HK-2 (cell line): ENCODE measurements at regions not wholly inside any gene's neighbourhood (a gene's known extent, or its start where the extent isn't known, plus 50 kb on each side); places are given as distances from the start of the nearest gene placed in this dataset.
"Not testable (repeated sequence)": the region's sequence is repeated elsewhere in the genome, so short reads cannot be mapped to it uniquely, and the experiment has no call there.

Experiments
- DNase-seq: peaks from one replicate; pipeline ENCODE4 v3.0.0-alpha.2; 2018; ENCODE audit not compliant: unreplicated experiment

DNA sequence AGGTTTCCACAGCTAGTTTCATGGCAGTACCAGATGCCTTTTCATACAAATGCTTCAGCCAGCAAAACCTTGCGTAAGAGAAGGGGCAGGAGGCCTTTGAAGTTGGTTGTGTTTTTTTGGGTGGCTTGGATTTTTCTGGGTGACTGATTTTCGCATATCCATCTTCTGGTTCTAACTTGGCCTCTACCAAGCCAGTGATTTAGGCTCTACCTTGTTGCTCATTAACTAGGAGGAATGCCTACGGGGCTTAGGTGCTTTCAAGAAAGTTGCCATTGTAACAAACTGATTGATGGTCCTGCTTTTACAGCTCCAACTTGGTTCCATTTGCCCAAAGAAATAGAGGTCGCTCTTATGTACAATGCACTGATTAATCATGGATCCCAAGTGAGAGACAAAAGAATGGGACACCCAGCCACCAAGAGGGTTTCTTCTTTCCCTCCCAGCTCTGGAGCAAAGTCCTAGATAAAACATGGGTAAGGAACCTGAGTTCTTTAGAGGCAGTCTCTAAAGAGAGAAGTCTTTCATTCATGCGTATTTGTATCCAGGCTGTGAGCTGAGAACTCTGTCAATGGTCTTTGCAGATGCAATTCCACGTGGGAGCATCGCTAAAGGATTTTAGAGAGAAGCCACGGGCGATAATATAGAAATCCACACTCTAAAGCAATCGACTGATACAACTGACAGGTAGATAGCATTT lies 92.1 kb upstream of the FGFR2 start:
- DNase-seq: no peak

DNA sequence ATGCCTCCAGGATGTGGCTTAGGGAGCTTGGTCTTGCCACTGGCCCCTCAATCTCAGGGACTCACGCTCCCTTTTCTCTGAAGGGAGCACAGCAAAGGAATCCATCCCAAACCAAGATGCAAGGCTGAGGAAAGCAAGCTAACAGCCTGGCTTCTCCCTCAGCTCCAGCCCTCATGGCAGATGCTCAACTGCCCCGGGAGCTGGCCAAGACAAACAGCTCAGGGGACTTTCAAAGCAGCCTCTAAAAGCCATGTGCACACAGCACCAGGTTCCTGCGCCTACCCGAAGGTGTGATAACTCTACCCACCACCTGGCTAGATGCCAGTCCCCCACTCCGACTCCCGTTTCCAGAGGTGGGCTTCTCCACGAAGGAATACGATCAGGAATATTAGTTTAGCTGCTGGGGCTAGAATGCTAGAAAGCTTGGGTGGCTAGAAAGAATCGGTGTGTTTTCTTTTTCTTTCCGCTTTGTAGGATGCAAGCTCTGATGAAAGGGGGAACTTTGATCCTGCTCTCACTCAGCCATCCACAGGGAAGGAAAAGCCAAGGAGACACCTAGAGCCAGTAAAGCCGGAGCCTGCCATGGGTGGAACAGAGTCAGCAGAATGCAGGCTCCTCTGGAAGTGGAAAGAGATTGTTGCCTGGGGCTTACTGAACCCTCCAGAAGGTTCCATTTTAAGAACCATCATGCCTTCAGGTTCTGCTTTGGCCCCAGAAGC lies 89.0 kb upstream of the FGFR2 start:
- DNase-seq: no peak

DNA sequence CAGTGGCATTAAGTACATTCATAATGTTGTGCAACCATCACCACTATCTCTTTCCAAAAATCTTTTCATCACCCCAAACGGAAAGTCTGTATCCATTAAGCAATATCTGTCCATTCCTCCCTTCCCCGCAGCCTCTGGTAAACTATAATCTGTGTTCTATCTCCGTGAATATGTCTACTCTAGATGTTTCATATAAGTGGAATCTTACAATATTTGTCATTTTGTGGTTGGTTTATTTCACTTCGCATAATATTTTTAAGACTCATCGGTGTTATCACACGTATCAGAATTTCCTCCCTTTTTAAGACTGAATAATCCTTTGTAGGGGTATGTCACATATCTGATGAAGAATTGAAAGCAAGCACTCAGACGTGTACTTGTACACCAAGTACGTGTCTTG lies 86.0 kb upstream of the FGFR2 start:
- DNase-seq: no peak

DNA sequence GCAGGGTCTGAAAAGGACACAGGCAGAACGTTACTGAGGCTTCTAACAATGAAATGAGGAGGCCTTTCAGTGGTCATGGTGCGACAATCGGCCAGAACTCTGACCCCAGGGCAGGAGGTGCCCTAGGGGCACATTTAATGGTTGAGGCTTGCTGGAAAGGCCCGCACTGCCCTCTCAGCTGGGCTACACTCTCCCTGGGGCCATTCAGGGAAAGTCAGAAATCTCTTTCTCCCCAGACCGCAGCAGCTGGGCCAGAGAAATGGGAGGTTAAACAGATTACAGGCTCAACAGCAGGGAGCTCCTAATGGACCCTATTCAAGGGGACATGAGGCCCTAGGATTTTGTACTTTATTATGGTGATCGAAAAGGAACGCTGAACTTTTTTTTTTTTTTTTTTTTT lies 85.6 kb upstream of the FGFR2 start:
- no peak for DNase-seq

DNA sequence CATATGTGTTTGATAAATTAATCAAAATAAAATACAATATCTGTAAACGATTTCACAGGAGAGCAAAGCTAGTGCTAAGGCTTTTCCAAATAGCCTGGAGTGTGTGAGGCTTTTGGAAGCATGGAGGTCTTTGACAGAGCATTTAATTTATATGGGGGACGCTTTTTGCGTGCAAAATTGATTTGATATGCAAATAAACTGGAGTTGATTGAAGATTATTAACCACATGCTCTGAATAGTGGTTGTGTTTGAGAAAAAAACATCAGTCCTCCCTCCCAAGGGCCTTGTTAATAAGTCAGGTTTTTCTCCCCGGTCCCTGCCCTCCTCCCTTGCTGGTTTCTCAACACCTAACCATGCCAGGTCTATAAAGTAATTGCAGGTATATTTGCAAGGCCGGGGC lies 85.1 kb upstream of the FGFR2 start:
- DNase-seq: no peak

DNA sequence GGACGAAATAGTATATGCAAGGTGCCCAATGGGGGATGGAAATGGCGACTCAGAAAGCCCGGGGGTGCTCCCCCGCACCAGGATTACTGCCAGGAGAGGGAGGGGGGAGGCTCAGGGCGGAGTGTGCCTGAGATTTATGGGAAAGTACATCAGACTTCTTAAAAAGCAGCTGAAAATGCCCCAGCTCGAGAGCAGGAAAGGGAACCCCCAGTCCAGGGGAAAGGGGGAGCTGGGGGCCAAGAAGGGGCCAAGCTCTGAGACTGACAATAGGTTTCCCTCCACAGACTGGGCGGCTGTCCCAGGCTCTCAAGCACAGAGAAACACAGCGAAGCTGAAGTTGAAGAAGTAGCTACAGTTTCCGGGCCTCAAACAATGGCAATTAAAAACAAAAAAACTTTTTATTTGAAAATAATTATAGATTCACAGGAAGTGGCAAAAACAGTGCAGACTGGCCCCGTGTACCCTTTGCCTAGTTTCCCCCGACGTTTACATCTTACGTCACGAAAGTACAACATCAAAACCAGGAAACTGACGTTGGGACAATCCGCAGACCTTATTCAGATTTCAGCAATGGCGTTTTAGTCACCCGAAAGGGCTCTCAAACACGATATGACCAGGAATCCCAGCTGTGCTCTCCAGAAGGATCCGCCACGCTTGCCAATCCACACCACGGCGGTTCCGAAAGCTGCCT lies 83.9 kb upstream of the FGFR2 start:
- no peak for DNase-seq

DNA sequence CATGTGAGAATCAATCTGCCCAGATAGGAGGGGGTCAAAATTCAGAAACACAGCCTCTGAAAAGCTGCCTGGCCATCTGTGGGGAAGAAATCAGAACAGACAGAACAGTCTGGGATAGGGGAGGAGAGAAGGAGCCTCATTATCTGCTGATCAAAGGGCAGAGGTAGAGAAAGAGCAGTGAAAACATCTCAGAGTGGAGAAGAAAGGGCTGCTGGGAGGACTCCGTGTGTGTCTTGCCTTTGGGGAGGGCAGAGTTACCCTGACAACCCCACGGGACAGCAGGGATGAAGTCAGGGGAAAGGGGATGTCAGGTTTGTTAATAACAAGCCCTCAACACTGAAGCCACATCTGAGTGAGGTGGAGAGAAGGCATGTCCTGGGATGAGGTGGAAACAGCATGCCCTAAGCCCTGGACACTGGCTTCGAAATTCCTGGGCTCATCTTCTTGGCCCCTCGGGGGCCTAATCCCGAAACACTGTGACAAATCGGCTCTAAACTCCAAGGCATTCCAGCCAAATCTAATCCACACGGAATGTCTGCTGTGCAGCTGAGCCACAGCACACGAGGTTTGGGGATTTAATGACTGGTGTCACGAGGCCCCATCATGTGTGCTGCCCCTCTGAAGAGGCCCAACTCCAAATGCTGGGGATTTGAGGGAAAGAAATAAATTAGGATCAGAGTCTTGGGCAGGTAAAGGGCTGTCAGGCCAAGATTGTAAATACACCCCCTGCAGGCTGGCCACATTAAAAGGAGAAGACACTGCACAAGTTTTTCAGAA lies 82.8 kb upstream of the FGFR2 start:
- no peak for DNase-seq

DNA sequence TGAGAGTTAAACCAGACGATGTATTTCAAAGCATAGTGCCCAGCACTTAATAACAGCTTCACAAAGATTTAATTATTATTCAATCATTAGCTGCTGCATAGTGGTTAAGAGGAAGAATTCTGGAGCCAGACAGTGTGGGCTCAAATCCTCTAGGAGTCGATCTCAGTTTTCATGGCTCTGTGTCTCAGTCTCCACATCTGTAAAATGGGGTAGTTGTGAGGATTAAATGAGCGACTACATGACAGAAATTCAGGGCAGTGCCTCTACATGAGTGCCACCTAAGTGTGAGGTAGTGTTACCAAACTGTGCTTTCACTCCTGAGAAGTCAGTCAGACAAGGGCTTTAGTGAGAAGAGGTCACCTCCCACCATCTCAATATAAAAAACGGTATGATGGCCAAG lies 81.7 kb upstream of the FGFR2 start:
- no peak for DNase-seq

DNA sequence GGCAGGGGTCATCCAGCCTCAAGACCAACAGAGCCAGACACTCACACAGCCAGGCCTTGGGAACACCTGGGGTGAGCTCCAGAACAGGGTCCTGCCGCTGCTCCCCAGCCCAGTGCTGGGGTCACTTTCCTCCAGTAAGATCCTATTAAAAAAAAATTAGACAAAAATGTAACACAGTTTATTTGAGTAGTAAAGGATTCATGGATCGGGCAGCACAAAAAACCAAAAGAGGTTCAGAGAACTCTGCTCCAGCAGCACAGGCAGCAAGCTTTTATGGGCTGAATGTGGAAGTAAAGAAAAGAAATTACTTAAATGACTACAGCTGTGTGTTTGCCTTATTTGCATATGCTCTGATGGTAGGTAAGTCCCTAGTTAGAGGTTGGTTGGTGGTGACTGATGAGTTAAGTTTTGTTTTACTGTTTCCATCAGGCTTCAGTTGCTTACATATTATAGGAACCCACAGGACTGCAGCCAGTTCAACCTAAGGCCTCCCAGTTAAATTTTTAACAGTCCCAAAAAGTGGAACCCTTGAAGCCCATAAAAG lies 80.5 kb upstream of the FGFR2 start:
- no peak for DNase-seq

DNA sequence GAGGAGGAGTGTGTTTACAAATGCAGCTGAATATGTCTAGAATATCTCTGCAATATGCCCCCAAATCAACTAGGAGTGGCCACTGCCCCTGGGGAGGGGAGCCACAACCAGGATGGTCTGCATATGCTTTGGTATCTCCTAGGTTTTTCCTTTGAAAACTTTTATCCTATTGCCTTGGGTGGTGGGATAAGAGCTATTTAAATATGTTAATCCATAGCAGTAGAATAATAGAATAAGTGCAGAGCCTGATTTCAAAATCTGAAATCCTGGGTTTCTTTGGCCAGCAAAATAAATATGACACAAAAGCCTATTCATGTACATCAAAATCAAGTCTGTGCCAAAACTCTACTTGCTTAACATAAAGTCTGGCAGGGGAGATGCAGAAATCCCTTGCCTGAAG lies 79.6 kb upstream of the FGFR2 start:
- DNase-seq: no peak

DNA sequence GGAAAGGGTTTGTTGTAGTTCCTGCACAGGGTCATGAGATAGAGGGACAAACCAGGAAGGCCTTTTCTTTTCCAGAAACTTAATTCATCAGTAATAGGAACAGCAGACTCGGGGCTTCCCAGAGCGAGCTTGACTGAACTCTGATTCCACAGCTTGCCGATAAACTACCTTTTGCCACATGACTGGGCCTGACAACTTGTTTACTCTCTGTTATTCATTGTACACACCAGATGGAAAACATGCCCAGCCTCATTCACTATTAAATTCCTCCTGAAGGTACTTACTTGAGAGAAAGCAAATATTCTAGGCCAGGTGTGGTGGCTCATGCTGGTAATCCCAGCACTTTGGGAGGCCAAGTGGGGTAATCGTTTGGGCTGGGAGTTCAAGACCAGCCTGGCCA lies 77.1 kb upstream of the FGFR2 start:
- DNase-seq: no peak

DNA sequence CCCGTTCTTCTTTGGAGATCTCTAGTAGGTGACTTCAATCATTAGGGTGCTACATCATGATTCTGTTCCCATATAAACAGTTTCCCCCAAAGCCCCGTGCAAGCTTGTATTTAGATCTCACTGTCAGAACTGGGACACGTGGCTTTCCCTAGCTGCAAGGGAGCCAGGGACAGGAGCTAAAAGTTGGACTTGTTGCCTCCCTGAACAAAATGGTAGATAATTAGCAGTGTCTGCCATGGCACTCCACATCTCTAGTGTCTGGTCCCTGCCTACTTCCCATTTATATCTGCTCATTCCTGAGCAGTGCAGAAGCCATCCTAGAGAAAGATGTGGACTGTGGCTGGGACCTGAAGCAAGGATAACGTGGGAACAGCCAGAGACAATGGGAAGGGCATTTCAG lies 76.6 kb upstream of the FGFR2 start:
- DNase-seq: no peak

DNA sequence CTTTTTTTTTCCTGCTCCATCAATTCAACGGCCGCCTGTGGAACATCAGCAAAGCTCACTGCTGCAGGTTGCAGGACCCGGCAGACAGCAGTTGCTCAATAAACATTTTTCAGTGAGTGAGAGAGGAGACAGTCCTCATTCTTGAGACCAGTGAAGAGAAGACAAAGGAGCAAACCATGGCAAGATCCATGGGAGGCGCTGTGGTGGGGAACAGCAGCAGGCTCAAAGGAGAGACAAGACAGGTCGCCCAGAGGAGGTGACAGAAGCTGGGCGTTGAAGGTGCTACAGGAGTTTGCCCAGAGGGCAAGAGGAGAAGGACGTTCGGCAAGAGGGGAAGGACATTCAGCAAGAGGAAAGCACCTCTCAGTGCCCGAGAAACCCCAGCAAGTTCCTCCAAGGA lies 74.5 kb upstream of the FGFR2 start:
- DNase-seq: no peak

DNA sequence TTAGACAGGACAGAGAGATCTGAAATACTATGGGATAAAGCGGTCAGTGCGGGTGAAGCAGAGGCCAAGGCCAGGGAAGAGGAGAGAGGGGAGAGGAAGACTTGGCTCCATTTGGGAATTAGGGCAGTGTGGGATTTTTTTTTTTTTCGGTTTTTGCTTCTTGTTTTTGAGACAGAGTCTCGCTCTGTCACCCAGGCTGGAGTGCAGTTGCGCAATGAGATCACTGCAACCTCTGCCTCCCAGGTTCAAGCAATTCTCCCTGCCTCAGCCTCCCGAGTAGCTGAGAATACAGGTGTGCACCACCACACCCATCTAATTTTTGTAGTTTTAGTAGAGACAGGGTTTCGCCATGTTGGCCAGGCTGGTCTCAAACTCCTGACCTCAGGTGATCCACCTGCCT lies 71.6 kb upstream of the FGFR2 start:
- DNase-seq: not testable (repeated sequence)

DNA sequence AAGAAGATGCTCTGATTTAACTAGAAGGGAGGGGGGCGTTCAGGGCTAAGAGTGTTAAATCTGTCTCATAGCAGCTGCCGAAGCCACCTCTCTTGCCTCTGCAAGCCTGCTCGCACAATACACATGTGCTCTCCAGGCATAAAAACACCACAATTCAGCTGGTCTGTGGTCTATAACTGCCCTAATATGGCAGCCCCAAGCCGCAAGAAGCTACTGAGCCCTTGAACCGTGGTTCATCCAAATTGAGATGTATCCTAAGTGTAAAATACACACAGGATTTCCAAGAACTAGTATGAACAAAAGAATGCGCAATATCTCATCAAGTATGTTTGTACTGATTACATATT lies 70.8 kb upstream of the FGFR2 start:
- DNase-seq: no peak

DNA sequence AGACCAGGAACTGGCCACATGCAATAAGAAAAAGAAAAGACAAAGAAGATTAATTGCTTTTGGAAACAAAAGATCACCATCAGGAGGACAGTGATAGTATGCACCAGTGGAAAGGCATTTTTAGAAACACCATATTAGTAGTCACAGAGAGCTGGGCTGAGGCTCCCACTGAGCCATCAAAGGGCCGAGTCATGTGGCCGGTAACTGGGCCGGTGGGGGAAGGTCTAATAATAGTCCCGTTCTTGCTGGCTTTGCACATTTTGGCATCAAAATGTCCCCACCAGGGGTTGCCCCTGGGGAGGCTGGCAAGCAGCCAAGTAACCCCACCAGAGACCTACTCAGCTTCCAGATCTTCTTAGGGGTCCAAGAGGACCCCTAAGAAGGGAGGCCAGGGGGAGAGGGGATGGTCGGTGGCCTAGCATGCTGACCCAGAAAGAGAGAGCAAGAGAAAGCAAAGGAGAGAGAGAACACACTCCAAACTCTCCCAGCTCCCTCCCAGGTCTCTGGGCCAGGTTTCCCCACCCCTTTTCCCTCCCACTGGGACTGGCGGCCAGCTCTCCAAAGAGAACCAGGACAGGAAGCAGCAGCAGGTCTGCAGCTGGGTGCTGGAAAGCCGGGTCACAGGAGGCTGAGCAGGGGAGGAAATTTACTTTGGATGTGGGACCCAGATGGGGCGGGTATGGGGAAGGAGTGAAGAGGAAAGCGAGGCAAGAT lies 70.2 kb upstream of the FGFR2 start:
- peak; percentile 15 for DNase-seq

DNA sequence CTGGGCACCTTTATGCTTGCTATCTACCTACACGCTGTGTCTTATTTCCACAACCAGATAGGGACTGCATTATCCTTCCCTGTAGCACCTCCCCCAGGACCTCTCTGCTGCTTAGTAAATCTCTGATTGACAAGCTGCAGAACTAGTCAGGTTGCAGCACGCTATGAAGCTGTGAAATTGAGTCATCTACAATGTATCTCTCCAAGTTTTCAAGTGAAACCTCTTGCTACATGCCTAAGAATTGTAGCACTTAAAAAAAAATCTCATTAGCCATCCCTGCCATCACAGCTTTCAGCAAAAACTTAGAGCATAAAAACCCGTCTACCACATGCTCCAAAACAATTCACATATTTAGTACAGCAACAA lies 69.7 kb upstream of the FGFR2 start:
- no peak for DNase-seq

DNA sequence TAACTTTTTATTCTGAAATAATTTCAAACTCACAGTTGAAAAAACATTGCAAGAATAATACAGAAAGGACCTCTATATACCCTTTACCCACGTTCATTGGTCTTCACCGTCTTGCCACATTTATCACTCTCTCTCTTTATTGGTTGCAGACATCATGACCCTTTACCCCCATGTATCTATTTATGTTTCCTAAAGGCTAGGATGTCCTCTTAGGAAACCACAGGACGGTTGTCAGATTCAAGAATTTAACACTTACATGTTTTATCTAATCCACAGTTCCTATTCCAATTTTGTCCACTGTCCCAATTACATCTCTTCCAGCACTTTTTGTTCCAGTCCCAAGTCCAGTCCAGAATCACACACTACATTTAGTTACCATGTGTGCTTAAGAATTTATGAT lies 67.6 kb upstream of the FGFR2 start:
- no peak for DNase-seq

DNA sequence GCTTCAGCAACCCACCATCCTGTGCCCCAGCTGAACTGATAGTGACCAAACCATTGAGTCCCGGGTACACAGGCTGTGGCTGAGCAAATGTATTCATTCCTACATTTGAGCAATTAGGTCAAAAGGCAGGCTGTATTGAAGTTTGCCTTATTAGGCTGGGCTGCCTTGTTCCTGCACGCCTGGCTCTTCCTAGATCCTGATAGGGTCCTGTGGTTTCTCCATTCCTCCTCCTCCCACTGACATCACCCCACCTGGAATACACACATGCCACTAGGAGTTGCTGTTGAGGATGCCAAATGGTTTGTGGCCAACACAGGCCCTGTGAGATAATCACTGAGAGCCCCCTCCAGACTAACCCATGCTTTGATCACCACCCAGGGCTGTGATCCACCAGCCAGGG lies 66.4 kb upstream of the FGFR2 start:
- no peak for DNase-seq

DNA sequence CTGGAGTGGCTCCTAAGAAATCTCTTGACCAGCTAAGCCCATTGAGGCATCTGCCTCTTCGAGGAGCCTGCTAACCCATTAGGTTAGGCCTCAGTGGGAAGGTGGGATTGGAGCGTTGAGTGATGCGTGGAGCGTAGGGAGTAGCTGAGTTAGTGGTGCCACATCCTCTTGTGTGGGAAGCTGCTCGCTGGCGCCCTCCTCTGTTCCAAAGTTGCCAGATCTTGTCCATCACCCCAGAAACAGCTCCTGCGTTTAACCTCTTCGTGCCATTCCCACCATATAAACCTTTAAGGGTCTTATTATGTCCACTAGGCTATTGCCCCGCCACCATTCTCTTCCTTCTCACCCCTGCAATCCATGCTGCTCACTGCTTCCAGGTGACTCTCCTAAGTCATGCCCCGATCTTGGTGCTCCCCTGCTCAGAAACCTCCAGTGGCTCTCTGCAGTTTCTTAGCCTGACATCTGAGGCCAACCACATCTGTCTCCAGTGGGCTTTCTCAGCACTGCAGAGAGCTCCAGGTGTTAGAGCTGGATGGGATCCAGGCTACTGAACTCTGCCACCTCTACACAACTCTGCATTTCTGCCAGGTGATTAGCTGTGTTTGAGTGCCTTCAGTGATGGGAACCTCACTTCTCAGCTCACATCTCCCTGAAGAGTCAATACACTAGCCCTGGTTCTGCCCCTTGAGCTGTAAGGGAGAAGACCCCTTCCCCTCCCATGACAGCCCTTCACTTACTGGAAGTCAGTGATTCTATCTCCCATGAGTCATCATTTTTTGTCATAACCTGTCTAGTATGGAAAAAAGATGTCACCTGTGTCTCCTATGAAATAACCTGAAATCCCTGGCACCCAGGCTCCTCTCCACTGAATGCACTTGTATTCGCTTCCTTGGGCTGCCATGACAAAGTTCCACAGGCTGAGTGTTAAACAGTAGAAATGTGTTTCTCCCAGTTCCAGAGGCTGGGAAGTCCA lies 65.0 kb upstream of the FGFR2 start:
- peak; percentile 13 for DNase-seq
